PC-9 (cell line): ENCODE measurements at regions not wholly inside any gene's neighbourhood (a gene's known extent, or its start where the extent isn't known, plus 50 kb on each side); places are given as distances from the start of the nearest gene placed in this dataset.

Experiments used
- BruUV-seq: library from RNA; stranded (reverse); fragments of 400-500 nt; replicated peaks from 2 replicates; lab custom pipeline; 2021; lab: Mats Ljungman, UMichigan
- CTCF ChIA-PET: fragments of 300-600 bp; sonication (Branson Sonifier 250); formaldehyde crosslinking; loops from one replicate; lab custom pipeline; 2022; ENCODE audit warnings: antibody characterized with exemption; lab: Charles Lee
- POLR2A ChIA-PET: fragments of 300-600 bp; sonication (Branson Sonifier 250); formaldehyde crosslinking; loops from one replicate; lab custom pipeline; 2022; ENCODE audit warnings: antibody characterized with exemption; ENCODE audit not compliant: unreplicated experiment; lab: Charles Lee
- DNase-seq, 2 experiments: peaks; one replicate each; pipeline versions ENCODE4 v3.0.0 to v3.0.0-alpha.2; 2015 to 2022; ENCODE audit warnings: mixed read lengths in 1 of 2
- H2AFZ ChIP-seq: fragments of 200-600 bp; sonication (generic); 2 replicates; pipeline ENCODE4 v1.8.1; 2017; ENCODE audit warnings: antibody characterized with exemption
- H3F3A ChIP-seq: fragments of 200-600 bp; sonication (generic); 2 replicates; pipeline ENCODE4 v1.8.1; 2017; ENCODE audit warnings: antibody characterized with exemption, mild to moderate bottlenecking, low read depth; ENCODE audit not compliant: insufficient read depth
- H3K27ac ChIP-seq: fragments of 200-600 bp; sonication (generic); 2 replicates; pipeline ENCODE4 v1.6.1; 2016; ENCODE audit warnings: mixed run types
- H3K27me3 ChIP-seq: fragments of 200-600 bp; sonication (generic); 2 replicates; pipeline ENCODE4 v1.6.1; 2016; ENCODE audit warnings: low read depth, mixed run types; ENCODE audit not compliant: insufficient read depth
- H3K36me3 ChIP-seq: fragments of 200-600 bp; sonication (generic); 2 replicates; pipeline ENCODE4 v1.6.1; 2016; ENCODE audit warnings: low read depth, mixed run types
- H3K4me1 ChIP-seq: fragments of 200-600 bp; sonication (generic); replicated peaks from 2 replicates; pipeline ENCODE4 v1.6.1; 2016; ENCODE audit warnings: mixed run types; ENCODE audit not compliant: insufficient read depth
- H3K4me2 ChIP-seq: fragments of 200-600 bp; sonication (generic); 2 replicates; pipeline ENCODE4 v1.6.1; 2017; ENCODE audit warnings: mixed run types
- H3K4me3 ChIP-seq: fragments of 200-600 bp; sonication (generic); 2 replicates; pipeline ENCODE4 v1.6.1; 2016; ENCODE audit warnings: mixed run types
- H3K79me2 ChIP-seq: fragments of 200-600 bp; sonication (generic); 2 replicates; pipeline ENCODE4 v1.6.1; 2017; ENCODE audit warnings: low read depth, mixed run types
- H3K9me2 ChIP-seq: fragments of 200-600 bp; sonication (generic); 2 replicates; pipeline ENCODE4 v1.8.1; 2017; ENCODE audit warnings: mild to moderate bottlenecking; ENCODE audit not compliant: insufficient read depth
- H3K9me3 ChIP-seq: fragments of 200-600 bp; sonication (generic); 2 replicates; pipeline ENCODE4 v1.8.1; 2016; ENCODE audit warnings: low read depth; ENCODE audit not compliant: insufficient read depth
- H4K20me1 ChIP-seq: fragments of 200-600 bp; sonication (generic); 2 replicates; pipeline ENCODE4 v1.8.1; 2017; ENCODE audit not compliant: insufficient read depth
- CTCF ChIP-seq: fragments of 200-600 bp; sonication (generic); conservative IDR thresholded peaks from 2 replicates; pipeline ENCODE4 v1.6.1; 2017; ENCODE audit warnings: mixed run types, antibody characterized with exemption, mild to moderate bottlenecking, moderate library complexity
- EZH2 ChIP-seq: fragments of 200-600 bp; sonication (generic); IDR thresholded peaks from 2 replicates; pipeline ENCODE4 v1.8.0; 2017; ENCODE audit warnings: antibody characterized with exemption, low read depth
- intact Hi-C: fragments of 100-400 bp; cut with micrococcal nuclease; formaldehyde crosslinking; loops from one replicate; pipeline ENCODE4 v1.10.0; 2022; ENCODE audit not compliant: unreplicated experiment

- Histone ChIP-seq H3K9me3 (no peaks in the 10 kb centered on the region), H3K79me2 (no peaks in the 10 kb centered on the region), H3F3A (no peaks in the 10 kb centered on the region), H3K4me2 (no peak overlapping the region), H3K4me1 (no peaks in the 10 kb centered on the region), H2AFZ (no peak overlapping the region), H3K27me3 (no peaks in the 10 kb centered on the region), H3K36me3 (no peaks in the 10 kb centered on the region), H3K9me2 (no peaks in the 10 kb centered on the region), H3K4me3 (no peak overlapping the region), H3K27ac (no peak overlapping the region), H4K20me1 (no peaks in the 10 kb centered on the region)
- POLR2A ChIA-PET: no interaction called here
- DNase-seq: no peak
- intact Hi-C loops: no loop called here
- no TSS peak for BruUV-seq
- TF ChIP-seq CTCF (no peak), EZH2 (no peak)
- CTCF ChIA-PET: no interaction called here
These were observed 655.6 kb upstream of the GALNTL6 start for GRCh38 chr4:171157462-171158082.

- no peaks in the 10 kb centered on the region for H4K20me1 ChIP-seq
- CTCF ChIA-PET: no interaction called here
- H3K36me3 ChIP-seq: no peaks in the 10 kb centered on the region
- H3K9me3 ChIP-seq: no peaks in the 10 kb centered on the region
- no peak for TF ChIP-seq CTCF
- no peak for TF ChIP-seq EZH2
- H3K4me1 ChIP-seq: no peaks in the 10 kb centered on the region
- no peak for DNase-seq
- BruUV-seq: no TSS peak
- POLR2A ChIA-PET: no interaction called here
- no peaks in the 10 kb centered on the region for H3F3A ChIP-seq
- no peak overlapping the region for H3K27ac ChIP-seq
- intact Hi-C loops: no loop called here
- H3K4me3 ChIP-seq: no peak overlapping the region
- H3K79me2 ChIP-seq: no peaks in the 10 kb centered on the region
- H3K4me2 ChIP-seq: no peak overlapping the region
- H2AFZ ChIP-seq: no peak overlapping the region
- H3K9me2 ChIP-seq: no peaks in the 10 kb centered on the region
- no peaks in the 10 kb centered on the region for H3K27me3 ChIP-seq
These were observed 670.6 kb upstream of the GALNTL6 start for GRCh38 chr4:171142639-171143038.

- DNase-seq: no peak
- H3F3A ChIP-seq: no peaks in the 10 kb centered on the region
- no peaks in the 10 kb centered on the region for H3K4me1 ChIP-seq
- no peaks in the 10 kb centered on the region for H3K9me2 ChIP-seq
- no peaks in the 10 kb centered on the region for H4K20me1 ChIP-seq
- no peak overlapping the region for H2AFZ ChIP-seq
- intact Hi-C loops: no loop called here
- TF ChIP-seq EZH2 (no peak), CTCF (no peak)
- no peaks in the 10 kb centered on the region for H3K79me2 ChIP-seq
- no TSS peak for BruUV-seq
- no peak overlapping the region for H3K4me3 ChIP-seq
- H3K4me2 ChIP-seq: no peak overlapping the region
- H3K27me3 ChIP-seq: no peaks in the 10 kb centered on the region
- no peaks in the 10 kb centered on the region for H3K36me3 ChIP-seq
- ChIA-PET POLR2A (no interaction called here), CTCF (no interaction called here)
- no peak overlapping the region for H3K27ac ChIP-seq
- no peaks in the 10 kb centered on the region for H3K9me3 ChIP-seq
These were observed 671.2 kb upstream of the GALNTL6 start for GRCh38 chr4:171142045-171142444.
